ENCODE measurements at regions not wholly inside any gene's neighbourhood (a gene's known extent, or its start where the extent isn't known, plus 50 kb on each side); places are given as distances from the start of the nearest gene placed in this dataset.
A peak's percentile ranks its signal among the peaks of the same experiment; 100 is the strongest.

GRCh38 chr11:91850533-91851275, 373.9 kb upstream of the FAT3 start:
- no peak overlapping the region for H3K4me3 ChIP-seq (ENCODE audit: low read length)
- H3K27me3 ChIP-seq (ENCODE audit: insufficient read depth, low read length, poor library complexity) = no peaks in the 10 kb centered on the region
- H3K4ac ChIP-seq (ENCODE audit: low read depth, low read length) = no peak overlapping the region
- H3K18ac ChIP-seq (ENCODE audit: low read length) = no peak overlapping the region
- no peak overlapping the region for H3K4me2 ChIP-seq (ENCODE audit: low read length)
- H3K27ac ChIP-seq (ENCODE audit: low read depth, low read length) = no peak overlapping the region
- H4K5ac ChIP-seq (ENCODE audit: low read length) = no peak overlapping the region
- no peaks in the 10 kb centered on the region for H3K79me2 ChIP-seq (ENCODE audit: control insufficient read depth, insufficient read depth, low read length)
- H2BK5ac ChIP-seq (ENCODE audit: low read length) = no peak overlapping the region
- no peaks in the 10 kb centered on the region for H3K79me1 ChIP-seq (ENCODE audit: low read length)
- H2BK120ac ChIP-seq (ENCODE audit: low read depth, low read length) = no peak overlapping the region
- peak overlapping the region; percentile 15 for H3K23ac ChIP-seq (ENCODE audit: low read length)
- no peaks in the 10 kb centered on the region for H3K4me1 ChIP-seq (ENCODE audit: control insufficient read depth, low read depth, low read length)
- H3K9ac ChIP-seq (ENCODE audit: low read length) = no peak overlapping the region
- no CpG with 5 or more reads among the region's 7 CpGs for WGBS (ENCODE audit: extremely low coverage, insufficient coverage, low lambda C conversion rate)
- peak; percentile 7 for DNase-seq
- H4K8ac ChIP-seq (ENCODE audit: low read depth, low read length) = no peak overlapping the region
- H3K36me3 ChIP-seq (ENCODE audit: control insufficient read depth, insufficient read depth, low read length) = no peaks in the 10 kb centered on the region
- H2BK15ac ChIP-seq (replicated peaks; ENCODE audit: low read depth) = no peak overlapping the region
- H2AK5ac ChIP-seq (ENCODE audit: low read length) = no peak overlapping the region
- no peak overlapping the region for H3K56ac ChIP-seq (ENCODE audit: low read length)

GRCh38 chr11:91850021-91850420, 374.6 kb upstream of the FAT3 start:
- no peak overlapping the region for H3K4ac ChIP-seq (ENCODE audit: low read depth, low read length)
- H2AK5ac ChIP-seq (ENCODE audit: low read length) = no peak overlapping the region
- H3K9ac ChIP-seq (ENCODE audit: low read length) = no peak overlapping the region
- H2BK5ac ChIP-seq (ENCODE audit: low read length) = no peak overlapping the region
- H3K18ac ChIP-seq (ENCODE audit: low read length) = no peak overlapping the region
- WGBS (ENCODE audit: extremely low coverage, insufficient coverage, low lambda C conversion rate) = no CpG with 5 or more reads among the region's 6 CpGs
- H3K4me2 ChIP-seq (ENCODE audit: low read length) = no peak overlapping the region
- H4K8ac ChIP-seq (ENCODE audit: low read depth, low read length) = no peak overlapping the region
- no peaks in the 10 kb centered on the region for H3K27me3 ChIP-seq (ENCODE audit: insufficient read depth, low read length, poor library complexity)
- no peak overlapping the region for H4K5ac ChIP-seq (ENCODE audit: low read length)
- no peaks in the 10 kb centered on the region for H3K79me2 ChIP-seq (ENCODE audit: control insufficient read depth, insufficient read depth, low read length)
- H3K4me3 ChIP-seq (ENCODE audit: low read length) = no peak overlapping the region
- no peak overlapping the region for H3K56ac ChIP-seq (ENCODE audit: low read length)
- no peak overlapping the region for H2BK120ac ChIP-seq (ENCODE audit: low read depth, low read length)
- no peaks in the 10 kb centered on the region for H3K79me1 ChIP-seq (ENCODE audit: low read length)
- H2BK15ac ChIP-seq (replicated peaks; ENCODE audit: low read depth) = no peak overlapping the region
- H3K27ac ChIP-seq (ENCODE audit: low read depth, low read length) = no peak overlapping the region
- no peaks in the 10 kb centered on the region for H3K36me3 ChIP-seq (ENCODE audit: control insufficient read depth, insufficient read depth, low read length)
- H3K23ac ChIP-seq (ENCODE audit: low read length) = no peak overlapping the region
- DNase-seq = no peak
- no peaks in the 10 kb centered on the region for H3K4me1 ChIP-seq (ENCODE audit: control insufficient read depth, low read depth, low read length)

- Histone ChIP-seq H3K18ac (ENCODE audit: low read length) (no peak overlapping the region), H2BK15ac (replicated peaks; ENCODE audit: low read depth) (no peak overlapping the region), H3K4me1 (ENCODE audit: control insufficient read depth, low read depth, low read length) (no peaks in the 10 kb centered on the region), H2BK5ac (ENCODE audit: low read length) (no peak overlapping the region), H3K4me2 (ENCODE audit: low read length) (no peak overlapping the region), H3K27me3 (ENCODE audit: insufficient read depth, low read length, poor library complexity) (no peaks in the 10 kb centered on the region), H4K5ac (ENCODE audit: low read length) (no peak overlapping the region), H2BK120ac (ENCODE audit: low read depth, low read length) (no peak overlapping the region), H3K36me3 (ENCODE audit: control insufficient read depth, insufficient read depth, low read length) (no peaks in the 10 kb centered on the region), H3K23ac (ENCODE audit: low read length) (no peak overlapping the region), H3K4me3 (ENCODE audit: low read length) (no peak overlapping the region), H3K56ac (ENCODE audit: low read length) (no peak overlapping the region), H2AK5ac (ENCODE audit: low read length) (no peak overlapping the region), H3K27ac (ENCODE audit: low read depth, low read length) (no peak overlapping the region), H4K8ac (ENCODE audit: low read depth, low read length) (no peak overlapping the region), H3K4ac (ENCODE audit: low read depth, low read length) (no peak overlapping the region), H3K79me2 (ENCODE audit: control insufficient read depth, insufficient read depth, low read length) (no peaks in the 10 kb centered on the region), H3K79me1 (ENCODE audit: low read length) (no peaks in the 10 kb centered on the region), H3K9ac (ENCODE audit: low read length) (no peak overlapping the region)
- no CpG with 5 or more reads among the region's 2 CpGs for WGBS (ENCODE audit: extremely low coverage, insufficient coverage, low lambda C conversion rate)
- DNase-seq = no peak
Measured at GRCh38 chr11:91846649-91847048, 378.0 kb upstream of the FAT3 start.

DNA sequence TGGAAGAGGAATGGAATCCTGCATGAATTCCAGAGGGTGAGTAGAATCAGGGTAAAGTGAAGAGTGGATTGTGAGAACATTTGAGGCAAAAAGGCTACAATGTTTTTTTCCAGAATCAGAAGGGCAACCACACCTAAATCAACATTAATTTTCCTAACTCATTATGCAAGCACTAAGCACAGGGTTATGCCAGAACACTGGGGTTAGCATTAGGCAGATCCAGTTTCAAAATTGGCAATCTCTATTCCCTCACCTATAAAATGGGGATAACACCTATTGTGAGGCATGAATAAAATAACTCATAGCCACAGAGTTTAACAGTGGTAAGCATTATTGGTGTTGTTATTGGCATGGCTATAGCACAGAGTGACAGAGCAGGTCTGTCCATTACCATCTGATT, 378.6 kb upstream of the FAT3 start:
- Histone ChIP-seq H2BK120ac (ENCODE audit: low read depth, low read length) (no peak overlapping the region), H3K18ac (ENCODE audit: low read length) (no peak overlapping the region), H4K8ac (ENCODE audit: low read depth, low read length) (no peak overlapping the region), H3K4me3 (ENCODE audit: low read length) (no peak overlapping the region), H3K4me1 (ENCODE audit: control insufficient read depth, low read depth, low read length) (no peaks in the 10 kb centered on the region), H2BK5ac (ENCODE audit: low read length) (no peak overlapping the region), H3K4ac (ENCODE audit: low read depth, low read length) (no peak overlapping the region), H2AK5ac (ENCODE audit: low read length) (no peak overlapping the region), H3K9ac (ENCODE audit: low read length) (no peak overlapping the region), H3K79me1 (ENCODE audit: low read length) (no peaks in the 10 kb centered on the region), H3K36me3 (ENCODE audit: control insufficient read depth, insufficient read depth, low read length) (no peaks in the 10 kb centered on the region), H2BK15ac (replicated peaks; ENCODE audit: low read depth) (no peak overlapping the region), H3K56ac (ENCODE audit: low read length) (no peak overlapping the region), H3K4me2 (ENCODE audit: low read length) (no peak overlapping the region), H3K23ac (ENCODE audit: low read length) (no peak overlapping the region), H3K27ac (ENCODE audit: low read depth, low read length) (no peak overlapping the region), H4K5ac (ENCODE audit: low read length) (no peak overlapping the region), H3K27me3 (ENCODE audit: insufficient read depth, low read length, poor library complexity) (no peaks in the 10 kb centered on the region), H3K79me2 (ENCODE audit: control insufficient read depth, insufficient read depth, low read length) (no peaks in the 10 kb centered on the region)
- DNase-seq = no peak

DNA sequence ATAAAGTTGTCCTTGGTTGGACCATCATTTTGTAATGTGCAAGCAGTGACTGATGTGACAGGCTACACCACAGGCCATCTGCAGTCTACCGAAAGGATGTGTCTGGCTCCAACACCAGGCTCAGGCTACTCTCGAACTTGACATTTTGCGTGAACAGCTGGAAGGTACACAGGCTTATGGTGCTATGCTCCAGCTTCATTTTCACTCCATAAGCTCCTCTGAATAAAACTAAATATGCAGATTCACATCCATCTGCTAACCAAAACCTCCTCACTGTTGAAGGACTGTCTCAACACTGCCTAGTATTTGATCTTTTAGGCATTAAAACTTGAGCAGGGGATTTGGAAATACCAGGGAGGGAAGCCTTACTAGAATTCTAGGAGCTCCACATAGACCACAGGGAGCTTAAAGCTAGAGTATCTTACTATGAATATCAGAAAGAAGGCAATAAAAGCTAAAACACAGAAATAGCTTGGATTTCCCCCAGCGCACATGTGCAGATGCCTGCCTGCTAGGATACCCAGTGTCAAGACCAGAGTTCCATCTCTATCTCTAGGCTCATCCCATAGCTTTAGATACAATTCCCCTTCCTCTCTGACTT, 383.9 kb upstream of the FAT3 start:
- no peak overlapping the region for H3K9ac ChIP-seq (ENCODE audit: low read length)
- H4K8ac ChIP-seq (ENCODE audit: low read depth, low read length) = no peak overlapping the region
- no peak overlapping the region for H2AK5ac ChIP-seq (ENCODE audit: low read length)
- WGBS (ENCODE audit: extremely low coverage, insufficient coverage, low lambda C conversion rate) = no CpG with 5 or more reads among the region's 4 CpGs
- no peak overlapping the region for H3K4me2 ChIP-seq (ENCODE audit: low read length)
- no peak overlapping the region for H2BK5ac ChIP-seq (ENCODE audit: low read length)
- H3K4me1 ChIP-seq (ENCODE audit: control insufficient read depth, low read depth, low read length) = no peaks in the 10 kb centered on the region
- H3K36me3 ChIP-seq (ENCODE audit: control insufficient read depth, insufficient read depth, low read length) = no peaks in the 10 kb centered on the region
- H3K79me2 ChIP-seq (ENCODE audit: control insufficient read depth, insufficient read depth, low read length) = no peaks in the 10 kb centered on the region
- no peak overlapping the region for H3K4ac ChIP-seq (ENCODE audit: low read depth, low read length)
- H4K5ac ChIP-seq (ENCODE audit: low read length) = no peak overlapping the region
- H3K23ac ChIP-seq (ENCODE audit: low read length) = no peak overlapping the region
- DNase-seq = no peak
- no peak overlapping the region for H3K4me3 ChIP-seq (ENCODE audit: low read length)
- no peak overlapping the region for H3K27ac ChIP-seq (ENCODE audit: low read depth, low read length)
- H2BK15ac ChIP-seq (replicated peaks; ENCODE audit: low read depth) = no peak overlapping the region
- no peak overlapping the region for H3K56ac ChIP-seq (ENCODE audit: low read length)
- H3K18ac ChIP-seq (ENCODE audit: low read length) = no peak overlapping the region
- H3K79me1 ChIP-seq (ENCODE audit: low read length) = no peaks in the 10 kb centered on the region
- no peaks in the 10 kb centered on the region for H3K27me3 ChIP-seq (ENCODE audit: insufficient read depth, low read length, poor library complexity)
- H2BK120ac ChIP-seq (ENCODE audit: low read depth, low read length) = no peak overlapping the region

All from mesendoderm (in vitro differentiated cells).